ENCODE measurements at regions not wholly inside any gene's neighbourhood (a gene's known extent, or its start where the extent isn't known, plus 50 kb on each side); places are given as distances from the start of the nearest gene placed in this dataset.
A peak's percentile ranks its signal among the peaks of the same experiment; 100 is the strongest.

GRCh38 chr3:81045246-81045645 is 716.2 kb downstream of the GBE1 start:
- Histone ChIP-seq H3K4me3 (ENCODE audit: low read length) (no peak overlapping the region), H3K9ac (ENCODE audit: low read length) (no peak overlapping the region), H2AFZ (ENCODE audit: low read length) (no peak overlapping the region), H3K36me3 (ENCODE audit: insufficient read depth, low read length) (no peaks in the 10 kb centered on the region), H3K4me1 (ENCODE audit: low read length) (no peaks in the 10 kb centered on the region), H3K27me3 (ENCODE audit: low read length) (no peaks in the 10 kb centered on the region), H3K27ac (ENCODE audit: low read length) (no peak overlapping the region), H3K9me3 (ENCODE audit: low read length) (no peaks in the 10 kb centered on the region), H3K79me2 (ENCODE audit: low read length) (no peaks in the 10 kb centered on the region), H3K4me2 (ENCODE audit: low read depth, low read length, poor library complexity, severe bottlenecking) (no peak overlapping the region), H4K20me1 (ENCODE audit: insufficient read depth, low read depth, low read length) (no peaks in the 10 kb centered on the region), H3K9me2 (replicated peaks; ENCODE audit: insufficient read depth, low read length) (no peaks in the 10 kb centered on the region)
- DNase-seq = no peak

DNA sequence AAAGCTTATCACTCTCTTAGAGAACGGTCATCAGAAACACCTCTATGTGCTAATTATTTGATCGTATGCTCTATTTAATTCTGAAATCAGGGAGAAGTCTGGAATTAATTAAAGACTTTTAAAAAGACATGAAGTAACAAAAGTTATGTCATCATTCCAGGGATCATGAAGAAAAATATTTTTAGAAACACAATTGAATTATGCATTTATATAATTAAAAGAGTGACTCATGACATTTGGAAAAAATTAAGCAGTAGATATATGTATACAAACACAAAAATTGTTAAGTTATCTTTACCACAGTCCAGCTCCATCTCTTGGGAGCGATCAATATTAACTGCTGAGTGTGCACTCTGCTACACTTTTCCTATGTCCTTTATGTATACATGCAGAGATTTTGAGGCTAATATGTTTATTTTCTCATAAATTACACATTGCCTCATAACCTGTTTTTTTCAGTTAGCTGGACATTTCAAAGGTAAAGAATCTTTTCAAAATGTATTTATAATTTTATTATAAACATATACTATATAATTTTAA is 717.7 kb downstream of the GBE1 start:
- H3K4me1 ChIP-seq (ENCODE audit: low read length) = no peaks in the 10 kb centered on the region
- no peak overlapping the region for H3K9ac ChIP-seq (ENCODE audit: low read length)
- no peaks in the 10 kb centered on the region for H4K20me1 ChIP-seq (ENCODE audit: insufficient read depth, low read depth, low read length)
- no peaks in the 10 kb centered on the region for H3K36me3 ChIP-seq (ENCODE audit: insufficient read depth, low read length)
- no peak overlapping the region for H2AFZ ChIP-seq (ENCODE audit: low read length)
- no peak overlapping the region for H3K4me3 ChIP-seq (ENCODE audit: low read length)
- no peaks in the 10 kb centered on the region for H3K9me3 ChIP-seq (ENCODE audit: low read length)
- no peak overlapping the region for H3K27ac ChIP-seq (ENCODE audit: low read length)
- no peak overlapping the region for H3K4me2 ChIP-seq (ENCODE audit: low read depth, low read length, poor library complexity, severe bottlenecking)
- no peaks in the 10 kb centered on the region for H3K27me3 ChIP-seq (ENCODE audit: low read length)
- no peak for DNase-seq
- no peaks in the 10 kb centered on the region for H3K79me2 ChIP-seq (ENCODE audit: low read length)
- no peaks in the 10 kb centered on the region for H3K9me2 ChIP-seq (replicated peaks; ENCODE audit: insufficient read depth, low read length)

GRCh38 chr3:81043009-81043408 is 718.4 kb downstream of the GBE1 start:
- Histone ChIP-seq H3K4me3 (ENCODE audit: low read length) (no peak overlapping the region), H3K9me2 (replicated peaks; ENCODE audit: insufficient read depth, low read length) (no peaks in the 10 kb centered on the region), H3K9me3 (ENCODE audit: low read length) (no peaks in the 10 kb centered on the region), H3K4me1 (ENCODE audit: low read length) (no peaks in the 10 kb centered on the region), H3K79me2 (ENCODE audit: low read length) (no peaks in the 10 kb centered on the region), H3K9ac (ENCODE audit: low read length) (no peak overlapping the region), H3K4me2 (ENCODE audit: low read depth, low read length, poor library complexity, severe bottlenecking) (no peak overlapping the region), H2AFZ (ENCODE audit: low read length) (no peak overlapping the region), H3K27ac (ENCODE audit: low read length) (no peak overlapping the region), H4K20me1 (ENCODE audit: insufficient read depth, low read depth, low read length) (no peaks in the 10 kb centered on the region), H3K27me3 (ENCODE audit: low read length) (no peaks in the 10 kb centered on the region), H3K36me3 (ENCODE audit: insufficient read depth, low read length) (no peaks in the 10 kb centered on the region)
- DNase-seq = no peak

DNA sequence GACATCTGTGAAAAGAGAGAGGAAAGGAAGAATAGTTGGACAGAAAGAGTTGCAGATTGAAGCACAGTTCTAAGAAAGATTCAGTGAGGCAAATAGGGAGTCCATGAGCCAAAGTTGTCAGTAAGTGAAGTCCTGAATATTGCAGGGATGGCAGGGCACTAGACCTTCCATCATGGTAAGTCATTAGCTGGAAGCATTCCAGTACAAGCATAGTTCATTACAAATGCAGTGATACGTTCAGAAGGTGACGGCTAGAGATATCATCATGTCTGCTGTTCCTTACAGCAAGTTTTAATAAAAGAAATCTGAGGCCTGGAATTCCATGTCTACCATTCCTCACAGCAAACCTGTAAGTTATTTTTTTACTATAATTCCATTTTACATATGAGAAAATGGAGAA is 720.1 kb downstream of the GBE1 start:
- no peaks in the 10 kb centered on the region for H3K9me3 ChIP-seq (ENCODE audit: low read length)
- no peaks in the 10 kb centered on the region for H3K4me1 ChIP-seq (ENCODE audit: low read length)
- H3K9me2 ChIP-seq (replicated peaks; ENCODE audit: insufficient read depth, low read length) = no peaks in the 10 kb centered on the region
- DNase-seq = peak; percentile 4
- no peak overlapping the region for H3K4me2 ChIP-seq (ENCODE audit: low read depth, low read length, poor library complexity, severe bottlenecking)
- no peaks in the 10 kb centered on the region for H3K79me2 ChIP-seq (ENCODE audit: low read length)
- no peaks in the 10 kb centered on the region for H4K20me1 ChIP-seq (ENCODE audit: insufficient read depth, low read depth, low read length)
- no peak overlapping the region for H3K4me3 ChIP-seq (ENCODE audit: low read length)
- no peaks in the 10 kb centered on the region for H3K36me3 ChIP-seq (ENCODE audit: insufficient read depth, low read length)
- no peak overlapping the region for H3K9ac ChIP-seq (ENCODE audit: low read length)
- no peak overlapping the region for H3K27ac ChIP-seq (ENCODE audit: low read length)
- H3K27me3 ChIP-seq (ENCODE audit: low read length) = no peaks in the 10 kb centered on the region
- no peak overlapping the region for H2AFZ ChIP-seq (ENCODE audit: low read length)

DNA sequence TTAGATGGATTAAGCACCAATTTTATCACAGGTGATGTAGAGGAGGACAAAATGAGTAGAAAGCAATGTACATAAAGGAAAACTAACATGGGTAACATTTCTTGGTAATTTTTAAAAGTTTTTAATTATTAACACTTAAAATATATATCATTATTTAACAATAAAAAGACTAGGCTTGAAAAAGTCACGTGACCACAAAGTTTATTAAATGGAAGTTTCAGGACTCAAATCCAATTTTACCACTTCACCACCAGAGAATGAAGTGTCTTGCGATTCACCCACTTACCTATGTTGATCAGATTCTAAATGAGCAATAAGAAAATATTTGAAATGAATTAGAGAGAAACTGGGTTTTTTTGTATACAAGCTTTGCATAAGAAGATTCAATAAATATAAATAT is 721.3 kb downstream of the GBE1 start:
- no peaks in the 10 kb centered on the region for H4K20me1 ChIP-seq (ENCODE audit: insufficient read depth, low read depth, low read length)
- no peaks in the 10 kb centered on the region for H3K9me3 ChIP-seq (ENCODE audit: low read length)
- no peaks in the 10 kb centered on the region for H3K4me1 ChIP-seq (ENCODE audit: low read length)
- H3K9me2 ChIP-seq (replicated peaks; ENCODE audit: insufficient read depth, low read length) = no peaks in the 10 kb centered on the region
- H3K36me3 ChIP-seq (ENCODE audit: insufficient read depth, low read length) = no peaks in the 10 kb centered on the region
- no peak for DNase-seq
- H3K4me3 ChIP-seq (ENCODE audit: low read length) = no peak overlapping the region
- H3K79me2 ChIP-seq (ENCODE audit: low read length) = no peaks in the 10 kb centered on the region
- no peaks in the 10 kb centered on the region for H3K27me3 ChIP-seq (ENCODE audit: low read length)
- no peak overlapping the region for H2AFZ ChIP-seq (ENCODE audit: low read length)
- H3K4me2 ChIP-seq (ENCODE audit: low read depth, low read length, poor library complexity, severe bottlenecking) = no peak overlapping the region
- H3K9ac ChIP-seq (ENCODE audit: low read length) = no peak overlapping the region
- H3K27ac ChIP-seq (ENCODE audit: low read length) = no peak overlapping the region

DNA sequence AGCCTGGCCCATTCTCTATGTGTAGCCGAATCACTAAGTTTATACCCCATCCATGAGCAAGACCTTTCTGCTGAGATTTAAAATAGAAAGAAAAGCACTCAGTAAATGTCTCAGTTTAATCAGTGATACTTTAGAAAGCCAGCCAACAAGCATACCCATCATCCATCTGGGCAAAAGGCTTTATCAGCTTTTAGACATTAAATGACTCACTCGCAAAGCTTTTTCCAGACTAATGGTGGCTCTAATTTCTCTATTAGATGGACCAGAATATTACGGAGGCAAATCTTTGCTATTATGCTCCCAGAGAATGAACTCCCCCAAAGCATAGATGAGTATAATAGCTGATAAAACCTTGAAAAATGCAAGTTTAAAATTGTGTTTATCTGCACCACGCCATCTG is 727.8 kb downstream of the GBE1 start:
- no peak overlapping the region for H3K4me3 ChIP-seq (ENCODE audit: low read length)
- no peaks in the 10 kb centered on the region for H3K9me3 ChIP-seq (ENCODE audit: low read length)
- H3K9me2 ChIP-seq (replicated peaks; ENCODE audit: insufficient read depth, low read length) = no peaks in the 10 kb centered on the region
- H4K20me1 ChIP-seq (ENCODE audit: insufficient read depth, low read depth, low read length) = no peaks in the 10 kb centered on the region
- no peak overlapping the region for H3K4me2 ChIP-seq (ENCODE audit: low read depth, low read length, poor library complexity, severe bottlenecking)
- no peak overlapping the region for H2AFZ ChIP-seq (ENCODE audit: low read length)
- H3K36me3 ChIP-seq (ENCODE audit: insufficient read depth, low read length) = no peaks in the 10 kb centered on the region
- H3K9ac ChIP-seq (ENCODE audit: low read length) = no peak overlapping the region
- no peaks in the 10 kb centered on the region for H3K79me2 ChIP-seq (ENCODE audit: low read length)
- H3K4me1 ChIP-seq (ENCODE audit: low read length) = no peaks in the 10 kb centered on the region
- no peak for DNase-seq
- no peaks in the 10 kb centered on the region for H3K27me3 ChIP-seq (ENCODE audit: low read length)
- H3K27ac ChIP-seq (ENCODE audit: low read length) = no peak overlapping the region

DNA sequence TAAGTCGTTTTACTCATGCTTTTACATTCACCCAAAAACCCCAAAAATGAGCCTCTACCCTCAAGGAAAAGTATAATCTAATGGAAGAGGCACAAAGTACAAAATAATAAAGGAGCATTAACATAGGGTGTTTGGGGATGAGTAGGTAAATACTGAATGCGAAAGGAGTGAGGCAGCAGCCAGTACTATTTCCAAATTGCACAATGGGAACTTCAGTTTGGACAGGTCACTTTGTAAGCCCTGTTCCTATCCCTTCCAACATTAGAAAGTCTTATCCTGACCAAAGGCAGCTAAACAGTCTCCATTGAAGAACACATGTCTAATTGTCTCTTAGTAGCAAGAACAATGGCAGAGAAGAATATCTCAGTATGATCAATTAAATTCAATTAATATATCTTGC is 728.3 kb downstream of the GBE1 start:
- peak; percentile 26 for DNase-seq
- H4K20me1 ChIP-seq (ENCODE audit: insufficient read depth, low read depth, low read length) = no peaks in the 10 kb centered on the region
- H3K27ac ChIP-seq (ENCODE audit: low read length) = no peak overlapping the region
- no peaks in the 10 kb centered on the region for H3K79me2 ChIP-seq (ENCODE audit: low read length)
- H3K9ac ChIP-seq (ENCODE audit: low read length) = no peak overlapping the region
- no peak overlapping the region for H3K4me2 ChIP-seq (ENCODE audit: low read depth, low read length, poor library complexity, severe bottlenecking)
- no peak overlapping the region for H3K4me3 ChIP-seq (ENCODE audit: low read length)
- no peaks in the 10 kb centered on the region for H3K9me2 ChIP-seq (replicated peaks; ENCODE audit: insufficient read depth, low read length)
- no peaks in the 10 kb centered on the region for H3K36me3 ChIP-seq (ENCODE audit: insufficient read depth, low read length)
- H3K9me3 ChIP-seq (ENCODE audit: low read length) = no peaks in the 10 kb centered on the region
- no peak overlapping the region for H2AFZ ChIP-seq (ENCODE audit: low read length)
- no peaks in the 10 kb centered on the region for H3K27me3 ChIP-seq (ENCODE audit: low read length)
- no peaks in the 10 kb centered on the region for H3K4me1 ChIP-seq (ENCODE audit: low read length)

- no peaks in the 10 kb centered on the region for H4K20me1 ChIP-seq (ENCODE audit: insufficient read depth, low read depth, low read length)
- no peaks in the 10 kb centered on the region for H3K9me2 ChIP-seq (replicated peaks; ENCODE audit: insufficient read depth, low read length)
- H3K4me2 ChIP-seq (ENCODE audit: low read depth, low read length, poor library complexity, severe bottlenecking) = no peak overlapping the region
- H3K79me2 ChIP-seq (ENCODE audit: low read length) = no peaks in the 10 kb centered on the region
- H3K27ac ChIP-seq (ENCODE audit: low read length) = no peak overlapping the region
- no peak overlapping the region for H3K9ac ChIP-seq (ENCODE audit: low read length)
- no peaks in the 10 kb centered on the region for H3K36me3 ChIP-seq (ENCODE audit: insufficient read depth, low read length)
- H2AFZ ChIP-seq (ENCODE audit: low read length) = no peak overlapping the region
- H3K27me3 ChIP-seq (ENCODE audit: low read length) = no peaks in the 10 kb centered on the region
- no peak overlapping the region for H3K4me3 ChIP-seq (ENCODE audit: low read length)
- H3K9me3 ChIP-seq (ENCODE audit: low read length) = no peaks in the 10 kb centered on the region
- DNase-seq = no peak
- no peaks in the 10 kb centered on the region for H3K4me1 ChIP-seq (ENCODE audit: low read length)
Observed at GRCh38 chr3:81029861-81030260, 731.6 kb downstream of the GBE1 start.

DNA sequence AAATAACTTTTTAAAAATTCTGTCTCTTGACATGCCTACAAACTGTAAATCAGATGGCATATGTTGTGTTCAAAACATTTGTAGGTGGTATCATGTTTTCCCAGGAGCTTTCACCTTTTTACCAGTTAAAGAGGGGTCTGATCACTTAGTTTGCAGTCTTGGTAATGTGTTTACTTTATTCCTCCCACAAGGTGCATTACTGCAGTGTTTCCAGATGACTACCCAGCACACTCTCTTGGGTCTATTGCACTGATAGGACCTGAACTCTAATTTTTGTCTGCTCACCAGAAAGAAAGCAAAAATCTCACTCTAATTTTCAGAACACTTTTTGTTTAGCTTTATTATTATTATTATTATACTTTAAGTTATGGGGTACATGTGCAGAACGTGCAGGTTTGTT is 734.1 kb downstream of the GBE1 start:
- Histone ChIP-seq H3K4me1 (ENCODE audit: low read length) (no peaks in the 10 kb centered on the region), H3K4me2 (ENCODE audit: low read depth, low read length, poor library complexity, severe bottlenecking) (no peak overlapping the region), H4K20me1 (ENCODE audit: insufficient read depth, low read depth, low read length) (no peaks in the 10 kb centered on the region), H3K27ac (ENCODE audit: low read length) (no peak overlapping the region), H3K79me2 (ENCODE audit: low read length) (no peaks in the 10 kb centered on the region), H3K4me3 (ENCODE audit: low read length) (no peak overlapping the region), H3K9ac (ENCODE audit: low read length) (no peak overlapping the region), H3K9me3 (ENCODE audit: low read length) (no peaks in the 10 kb centered on the region), H3K36me3 (ENCODE audit: insufficient read depth, low read length) (no peaks in the 10 kb centered on the region), H2AFZ (ENCODE audit: low read length) (no peak overlapping the region), H3K27me3 (ENCODE audit: low read length) (no peaks in the 10 kb centered on the region), H3K9me2 (replicated peaks; ENCODE audit: insufficient read depth, low read length) (no peaks in the 10 kb centered on the region)
- DNase-seq = no peak
